Heart left ventricle (tissue), 16 donors: ENCODE measurements at regions not wholly inside any gene's neighbourhood (a gene's known extent, or its start where the extent isn't known, plus 50 kb on each side); places are given as distances from the start of the nearest gene placed in this dataset.

ENCODE experiments used
- ATAC-seq, 4 donors: fragments of 200-7000 bp; cut with Tn5 transposase; one replicate each; pipeline ENCODE4 v1.9.1; 2020 to 2022; ENCODE audit warnings: moderate library complexity in 4 of 4, mild to moderate bottlenecking in 3 of 4, moderate number of reproducible peaks in 1 of 4
- DNase-seq, 5 donors: peaks; one replicate each; pipeline ENCODE4 v3.0.0-alpha.2; 2020
- H3K27ac ChIP-seq, 12 donors: fragments of 200-600 bp; sonication (generic) in 4 of 12; one replicate each; pipeline versions ENCODE4 v1.5.0 to v1.8.0; 2016 to 2022; ENCODE audit warnings: mild to moderate bottlenecking in 2 of 12
- H3K27me3 ChIP-seq, 9 donors: fragments of 200-600 bp; sonication (generic) in 2 of 9; one replicate each; pipeline versions ENCODE4 v1.5.1 to v1.8.0; 2016 to 2022; ENCODE audit warnings: mild to moderate bottlenecking in 3 of 9
- H3K36me3 ChIP-seq, 9 donors: fragments of 200-600 bp; sonication (generic) in 2 of 9; one replicate each; pipeline versions ENCODE4 v1.5.0 to v1.8.0; 2018 to 2022; ENCODE audit warnings: mild to moderate bottlenecking in 2 of 9
- H3K4me1 ChIP-seq, 12 donors: fragments of 200-600 bp; sonication (generic) in 4 of 12; one replicate each; pipeline versions ENCODE4 v1.5.0 to v1.8.0; 2016 to 2022; ENCODE audit warnings: mild to moderate bottlenecking in 3 of 12
- H3K4me3 ChIP-seq, 12 donors: fragments of 200-600 bp; sonication (generic) in 4 of 12; one replicate each; pipeline versions ENCODE4 v1.5.0 to v1.8.0; 2017 to 2022; ENCODE audit warnings: mild to moderate bottlenecking in 9 of 12, moderate library complexity in 4 of 12
- H3K9me3 ChIP-seq, 12 donors: fragments of 200-600 bp; sonication (generic) in 4 of 12; one replicate each; pipeline versions ENCODE4 v1.5.0 to v1.8.0; 2016 to 2022; ENCODE audit warnings: mild to moderate bottlenecking in 1 of 12
- CTCF ChIP-seq, 12 donors: fragments of 200-600 bp; sonication (generic) in 4 of 12; IDR thresholded peaks; one replicate each; pipeline versions ENCODE4 v1.5.0 to v1.8.0; 2018 to 2022; ENCODE audit warnings: antibody characterized with exemption in 12 of 12, mild to moderate bottlenecking in 5 of 12
- POLR2A ChIP-seq, 2 donors: fragments of 450-650 bp; IDR thresholded peaks; one replicate each; pipeline ENCODE4 v1.6.1; 2017; ENCODE audit warnings: antibody characterized with exemption in 2 of 2, mild to moderate bottlenecking in 2 of 2, moderate library complexity in 2 of 2
- WGBS, 4 donors: extraction: QIAGEN DNeasy Blood & Tissue Kit in 2 of 4; methylation state at CpG; one replicate each; pipeline versions ENCODE4 v1.1.5 to v1.1.7; 2013 to 2018; 5-methylcytosine and 5-hydroxymethylcytosine counted together
- intact Hi-C, 10 donors: fragments of 100-400 bp; cut with DNase I; formaldehyde crosslinking; loops; one replicate each; pipeline versions ENCODE4 v1.11.1 to v1.14.2; 2022
- donor health status: ischemic (EF 13 %, LVEDD 7.1; RV severe dilation, severe dysfunction).
- donor health status: healthy with polysubstance abuse.
- donor health status: DM: no; HTN: yes; CAD: no.
- donor health status: DM: no; HTN: no; CAD: no.
- donor health status: ischemic (EF 25% LVEDD 6.9; RV normal size, moderate dysfunction).
- donor health status: ischemic (EF 25% LVEDD 5.7; RV mildly dilated, moderate dysfunction).
- donor health status: healthy.
- donor health status: DM: yes; HTN: yes; CAD: no.
- donor health status: ischemic (EF 35%, LVEDD 5.7; RV mildly dilated, moderate dysfunction).
- donor health status: nonischemic (EF 11% LVEDD 7.7; RV severe dilation, severe dysfunction).
- donor health status: DM: yes; HTN: yes; CAD: no.
- donor health status: PGD.
- donor health status: ischemic (EF 29% LVEDD 5.4; RV normal size, mild dysfunction).
- donor health status: nonischemic (EF 23%, LVEDD 6.1; RV moderate dilation, normal function).

GRCh38 chrX:39563178-39563577, 534.6 kb downstream of the BCOR start:
- no peak for TF ChIP-seq CTCF (IDR thresholded peaks at IDR 0.05)
- TF ChIP-seq POLR2A (IDR thresholded peaks at IDR 0.05), result no peak
- H3K36me3 ChIP-seq, result no peaks in the 10 kb centered on the region
- no peaks in the 10 kb centered on the region for H3K4me1 ChIP-seq
- peaks cover 0 to 3% (median 0%) of the 10 kb centered on the region in 9 donors for H3K27me3 ChIP-seq
- no peaks in the 10 kb centered on the region for H3K9me3 ChIP-seq
- ATAC-seq (no peak), DNase-seq (no peak)
- H3K27ac ChIP-seq, result no peak overlapping the region
- no peak overlapping the region for H3K4me3 ChIP-seq
- intact Hi-C loops, result no loop called here

DNA sequence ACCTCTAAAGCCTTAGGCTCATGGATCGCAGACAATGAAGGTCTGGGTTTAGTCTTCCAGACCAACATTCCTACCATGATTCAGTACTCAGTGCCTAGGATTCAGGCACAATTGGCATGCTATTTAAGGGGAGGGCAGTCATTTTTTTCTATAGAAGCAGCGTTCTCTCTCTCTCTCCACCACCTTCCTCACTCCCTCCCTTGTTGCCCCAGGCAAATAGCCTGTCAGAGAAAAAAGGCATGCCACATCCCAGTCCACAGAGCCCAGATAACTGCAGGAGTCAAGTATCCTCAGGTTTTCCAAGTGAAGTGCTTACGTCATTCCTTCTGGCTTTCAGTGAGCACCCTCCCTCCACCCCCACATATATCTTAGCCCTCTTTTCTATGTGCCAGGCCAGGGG, 533.0 kb downstream of the BCOR start:
- H3K27me3 ChIP-seq, result peaks cover 0 to 6% (median 0%) of the 10 kb centered on the region in 9 donors
- H3K36me3 ChIP-seq, result no peaks in the 10 kb centered on the region
- H3K4me1 ChIP-seq, result no peaks in the 10 kb centered on the region
- intact Hi-C loops, result no loop called here
- DNase-seq (no peak), ATAC-seq (no peak)
- WGBS, 4 donors, result 65 to 85% (median 82%) methylated on average over 3 of the region's 3 CpGs
- H3K27ac ChIP-seq, result no peak overlapping the region
- no peak overlapping the region for H3K4me3 ChIP-seq
- TF ChIP-seq CTCF (IDR thresholded peaks at IDR 0.05), result no peak
- TF ChIP-seq POLR2A (IDR thresholded peaks at IDR 0.05), result no peak
- no peaks in the 10 kb centered on the region for H3K9me3 ChIP-seq

DNA sequence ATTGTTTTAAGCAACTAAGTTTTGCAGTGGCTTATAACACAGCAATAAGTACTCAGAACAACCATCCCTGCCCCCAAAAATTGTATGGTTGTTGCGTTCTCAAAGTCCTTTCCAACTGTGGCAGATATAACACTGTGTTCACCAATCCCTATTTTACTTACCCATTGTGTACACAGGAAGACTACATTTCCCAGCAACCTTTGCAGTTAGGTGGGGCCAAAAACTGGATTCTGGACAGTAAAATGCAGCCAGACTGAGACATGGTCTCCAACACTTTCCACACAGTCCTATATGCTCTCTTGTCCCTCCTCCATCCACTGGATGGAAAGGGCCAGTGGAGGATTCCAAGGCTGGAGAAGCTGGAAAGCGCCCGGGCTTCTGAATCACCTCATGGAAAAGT, 523.6 kb downstream of the BCOR start:
- H3K36me3 ChIP-seq, result no peaks in the 10 kb centered on the region
- 61 to 71% (median 65%) methylated on average over 3 of the region's 3 CpGs for WGBS, 4 donors
- H3K27ac ChIP-seq, result no peak overlapping the region
- H3K9me3 ChIP-seq, result no peaks in the 10 kb centered on the region
- peaks cover 0 to 16% (median 0%) of the 10 kb centered on the region in 9 donors for H3K27me3 ChIP-seq
- no peak for ATAC-seq
- intact Hi-C loops, result no loop called here
- DNase-seq, result no peak
- TF ChIP-seq CTCF (IDR thresholded peaks at IDR 0.05) (no peak), POLR2A (IDR thresholded peaks at IDR 0.05) (no peak)
- no peak overlapping the region for H3K4me3 ChIP-seq
- no peaks in the 10 kb centered on the region for H3K4me1 ChIP-seq

DNA sequence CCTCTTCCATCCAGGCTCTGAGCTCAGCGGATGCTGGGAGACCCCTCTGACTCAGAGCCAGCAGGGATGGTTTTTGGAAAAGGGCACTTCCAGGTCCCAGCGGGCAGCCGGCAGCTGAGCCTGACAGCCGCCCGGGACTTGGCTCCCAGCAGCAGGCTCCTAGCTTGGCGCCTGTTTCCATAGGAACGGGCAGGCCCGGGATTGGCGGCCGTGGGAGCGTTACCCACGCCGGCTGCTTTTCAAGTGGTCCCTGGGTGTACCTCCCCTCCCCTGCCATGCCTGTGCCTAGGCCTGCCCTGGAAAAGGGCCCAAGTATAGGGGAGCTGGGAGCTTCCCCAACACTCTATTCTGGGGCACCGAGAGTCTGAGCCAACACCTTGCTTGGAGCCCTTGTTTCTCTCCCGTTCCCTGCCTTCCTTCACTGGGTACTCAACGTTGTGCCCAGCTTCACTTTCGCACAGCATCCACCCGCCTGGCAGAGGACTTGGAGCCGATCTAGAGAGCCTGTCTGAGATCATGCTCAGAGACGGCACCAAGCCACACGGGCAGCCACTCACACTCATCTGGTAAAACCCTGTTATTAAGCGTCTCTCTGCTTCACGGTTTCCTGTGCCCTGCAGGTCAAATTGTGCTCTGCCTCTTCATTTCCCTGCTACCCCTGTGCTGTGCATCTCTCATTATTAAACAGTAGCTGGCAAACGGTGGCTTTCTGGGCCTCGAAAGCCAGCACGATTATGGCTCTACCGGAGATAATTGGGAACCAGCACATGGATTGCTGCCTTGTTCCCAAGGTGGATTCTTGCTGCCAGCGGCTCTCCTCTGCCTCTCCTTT, 521.5 kb downstream of the BCOR start:
- no peak overlapping the region for H3K4me3 ChIP-seq
- no peaks in the 10 kb centered on the region for H3K36me3 ChIP-seq
- WGBS, 4 donors, result 67 to 79% (median 71%) methylated on average over 28 of the region's 28 CpGs
- H3K27me3 ChIP-seq, result peaks cover 0 to 16% (median 0%) of the 10 kb centered on the region in 9 donors
- intact Hi-C loops, result no loop called here
- DNase-seq (no peak), ATAC-seq (no peak)
- H3K9me3 ChIP-seq, result no peaks in the 10 kb centered on the region
- H3K27ac ChIP-seq, result no peak overlapping the region
- no peak for TF ChIP-seq CTCF (IDR thresholded peaks at IDR 0.05)
- no peak for TF ChIP-seq POLR2A (IDR thresholded peaks at IDR 0.05)
- H3K4me1 ChIP-seq, result no peaks in the 10 kb centered on the region
